ENCODE measurements at regions not wholly inside any gene's neighbourhood (a gene's known extent, or its start where the extent isn't known, plus 50 kb on each side); places are given as distances from the start of the nearest gene placed in this dataset.

GRCh38 chr10:121133901-121134300 is 282.7 kb downstream of the WDR11 start:
- Histone ChIP-seq H3K9ac (ENCODE audit: low read depth in 2 of 2, low read length in 2 of 2) (no peak overlapping the region), H3K27me3 (no peaks in the 10 kb centered on the region), H3K9me3 (no peaks in the 10 kb centered on the region), H3K4me3 (no peak overlapping the region), H3K27ac (no peak overlapping the region), H3K36me3 (no peaks in the 10 kb centered on the region), H3K4me1 (no peaks in the 10 kb centered on the region)
- intact Hi-C loops (cut with DNase I), result no loop called here
- no peak for DNase-seq
- no peak for TF ChIP-seq CTCF (IDR thresholded peaks at IDR 0.05)

GRCh38 chr10:121134711-121135110 is 283.5 kb downstream of the WDR11 start:
- Histone ChIP-seq H3K4me3 (no peak overlapping the region), H3K36me3 (no peaks in the 10 kb centered on the region), H3K27ac (no peak overlapping the region), H3K27me3 (no peaks in the 10 kb centered on the region), H3K9me3 (no peaks in the 10 kb centered on the region), H3K4me1 (no peaks in the 10 kb centered on the region), H3K9ac (ENCODE audit: low read depth in 2 of 2, low read length in 2 of 2) (no peak overlapping the region)
- DNase-seq, result no peak
- no peak for TF ChIP-seq CTCF (IDR thresholded peaks at IDR 0.05)
- intact Hi-C loops (cut with DNase I), result no loop called here

DNA sequence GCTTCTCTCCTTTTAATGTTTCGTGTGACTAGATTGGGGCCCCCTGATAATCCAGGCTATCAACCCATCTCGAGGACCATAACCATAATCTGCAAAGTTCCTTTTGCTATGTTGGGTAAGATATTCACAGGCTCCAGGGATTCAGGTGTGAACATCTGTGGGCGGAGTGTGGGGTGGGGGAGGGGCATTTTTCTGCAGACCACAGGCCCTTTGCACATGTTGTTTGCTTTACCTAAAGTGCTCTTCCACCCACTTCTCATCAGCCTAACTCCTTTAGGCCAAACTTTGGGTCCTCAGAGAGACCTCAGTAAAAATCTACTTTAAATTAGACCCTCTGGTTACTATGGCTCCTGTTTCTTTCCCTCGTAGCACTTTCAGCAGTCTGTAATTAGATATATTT is 284.4 kb downstream of the WDR11 start:
- intact Hi-C loops (cut with DNase I), result no loop called here
- DNase-seq, result peak; percentile 9
- Histone ChIP-seq H3K9me3 (no peaks in the 10 kb centered on the region), H3K9ac (ENCODE audit: low read depth in 2 of 2, low read length in 2 of 2) (no peak overlapping the region), H3K4me1 (no peaks in the 10 kb centered on the region), H3K27me3 (no peaks in the 10 kb centered on the region), H3K27ac (no peak overlapping the region), H3K36me3 (no peaks in the 10 kb centered on the region), H3K4me3 (no peak overlapping the region)
- no peak for TF ChIP-seq CTCF (IDR thresholded peaks at IDR 0.05)

GRCh38 chr10:121137533-121137932 is 286.4 kb downstream of the WDR11 start:
- DNase-seq, result no peak
- Histone ChIP-seq H3K9ac (ENCODE audit: low read depth in 2 of 2, low read length in 2 of 2) (no peak overlapping the region), H3K27ac (no peak overlapping the region), H3K27me3 (no peaks in the 10 kb centered on the region), H3K4me3 (no peak overlapping the region), H3K4me1 (no peaks in the 10 kb centered on the region), H3K9me3 (no peaks in the 10 kb centered on the region), H3K36me3 (no peaks in the 10 kb centered on the region)
- intact Hi-C loops (cut with DNase I), result no loop called here
- TF ChIP-seq CTCF (IDR thresholded peaks at IDR 0.05), result no peak

DNA sequence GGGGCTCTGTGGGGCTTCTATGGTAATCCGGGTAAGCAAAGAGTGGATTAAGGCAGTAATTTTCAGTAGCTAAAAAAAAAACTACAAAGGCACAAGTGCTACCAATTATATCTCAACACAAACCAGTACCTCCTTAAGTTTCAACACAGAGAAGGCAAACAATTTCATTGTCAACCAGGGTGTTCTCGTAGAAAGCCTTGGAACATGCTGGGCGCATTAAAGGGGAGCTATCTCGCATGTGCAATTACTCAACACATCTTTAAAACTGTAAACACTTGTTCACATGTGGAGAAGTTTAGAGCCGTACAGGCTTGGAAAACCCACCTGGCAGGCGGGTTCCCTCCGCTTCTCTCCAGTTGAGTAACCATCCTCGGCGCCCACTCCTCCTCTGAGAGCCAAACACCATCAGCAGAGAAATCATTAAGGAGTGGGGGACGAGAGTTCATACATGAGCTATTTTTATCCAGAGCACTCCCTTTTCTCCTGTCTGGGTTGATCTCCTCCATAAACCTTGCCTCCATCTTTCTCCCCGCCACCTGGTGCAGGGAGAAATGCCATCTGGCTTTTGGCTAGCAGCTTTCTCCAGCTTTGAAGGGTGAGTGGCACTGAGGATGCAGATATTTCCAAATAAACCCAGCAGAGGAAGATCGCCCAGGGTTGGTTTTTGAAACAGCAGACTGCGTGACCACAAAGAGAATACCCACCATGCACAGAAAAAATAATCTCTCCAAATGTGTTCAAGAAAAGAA is 287.1 kb downstream of the WDR11 start:
- Histone ChIP-seq H3K36me3 (no peaks in the 10 kb centered on the region), H3K9me3 (no peaks in the 10 kb centered on the region), H3K9ac (ENCODE audit: low read depth in 2 of 2, low read length in 2 of 2) (no peak overlapping the region), H3K27me3 (no peaks in the 10 kb centered on the region), H3K27ac (no peak overlapping the region), H3K4me1 (no peaks in the 10 kb centered on the region), H3K4me3 (no peak overlapping the region)
- TF ChIP-seq CTCF (IDR thresholded peaks at IDR 0.05), result no peak
- DNase-seq, result peak; percentile 12
- intact Hi-C loops (cut with DNase I), result no loop called here
